Suprapubic skin (tissue), 4 donors: ENCODE measurements at regions not wholly inside any gene's neighbourhood (a gene's known extent, or its start where the extent isn't known, plus 50 kb on each side); places are given as distances from the start of the nearest gene placed in this dataset.

Source experiments
- DNase-seq, 2 donors: peaks; one replicate each; pipeline ENCODE4 v3.0.0-alpha.2; 2019; ENCODE audit warnings: low spot score in 2 of 2
- H3K27ac ChIP-seq: fragments of 200-600 bp; sonication (generic); one replicate; pipeline ENCODE4 v1.5.1; 2019
- H3K27me3 ChIP-seq: fragments of 200-600 bp; sonication (generic); one replicate; pipeline ENCODE4 v1.5.1; 2019
- H3K36me3 ChIP-seq: fragments of 200-600 bp; sonication (generic); one replicate; pipeline ENCODE4 v1.5.1; 2019
- H3K4me1 ChIP-seq: fragments of 200-600 bp; sonication (generic); one replicate; pipeline ENCODE4 v1.5.1; 2019
- H3K4me3 ChIP-seq: fragments of 200-600 bp; sonication (generic); one replicate; pipeline ENCODE4 v1.5.1; 2019; ENCODE audit warnings: mild to moderate bottlenecking
- H3K9me3 ChIP-seq: fragments of 200-600 bp; sonication (generic); one replicate; pipeline ENCODE4 v1.5.1; 2019
- CTCF ChIP-seq, 2 donors: fragments of 200-600 bp in 1 of 2; fragments of 450-650 bp in 1 of 2; sonication (generic) in 1 of 2; IDR thresholded peaks; one replicate each; pipeline ENCODE4 v1.5.1; 2016 to 2019; ENCODE audit warnings: antibody characterized with exemption in 2 of 2, mild to moderate bottlenecking in 1 of 2, moderate library complexity in 1 of 2
- EP300 ChIP-seq: sonication (generic); formaldehyde crosslinking; IDR thresholded peaks from one replicate; pipeline ENCODE4 v1.6.1; 2017; ENCODE audit warnings: antibody characterized with exemption
- POLR2A ChIP-seq, 2 donors: fragments of 450-650 bp; IDR thresholded peaks; one replicate each; pipeline ENCODE4 v1.6.1; 2017; ENCODE audit warnings: antibody characterized with exemption in 2 of 2, mild to moderate bottlenecking in 2 of 2, moderate library complexity in 2 of 2
- POLR2AphosphoS5 ChIP-seq, 3 donors: sonication (generic); formaldehyde crosslinking; IDR thresholded peaks; one replicate each; pipeline ENCODE4 v1.6.1; 2017; ENCODE audit warnings: antibody characterized with exemption in 3 of 3
- WGBS: methylation state at CpG from one replicate; pipeline ENCODE4 v1.1.5; 2018; 5-methylcytosine and 5-hydroxymethylcytosine counted together

GRCh38 chr15:100729461-100729860 is 127.1 kb downstream of the ASB7 start:
- 89% methylated on average over 6 of the region's 6 CpGs for WGBS
- no peaks in the 10 kb centered on the region for H3K9me3 ChIP-seq
- H3K27ac ChIP-seq, result no peak overlapping the region
- H3K36me3 ChIP-seq, result no peaks in the 10 kb centered on the region
- H3K4me1 ChIP-seq, result peaks cover 14% of the 10 kb centered on the region
- no peak for DNase-seq
- TF ChIP-seq CTCF (IDR thresholded peaks at IDR 0.05) (no peak), EP300 (no peak), POLR2A (IDR thresholded peaks at IDR 0.05) (no peak), POLR2AphosphoS5 (IDR thresholded peaks at IDR 0.05) (no peak)
- H3K27me3 ChIP-seq, result no peaks in the 10 kb centered on the region
- no peak overlapping the region for H3K4me3 ChIP-seq

- H3K4me1 ChIP-seq, result peaks cover 14% of the 10 kb centered on the region
- WGBS, result 83% methylated on average over 7 of the region's 7 CpGs
- H3K9me3 ChIP-seq, result no peaks in the 10 kb centered on the region
- H3K4me3 ChIP-seq, result no peak overlapping the region
- TF ChIP-seq POLR2AphosphoS5 (IDR thresholded peaks at IDR 0.05) (no peak), CTCF (IDR thresholded peaks at IDR 0.05) (no peak), EP300 (no peak), POLR2A (IDR thresholded peaks at IDR 0.05) (no peak)
- no peaks in the 10 kb centered on the region for H3K36me3 ChIP-seq
- DNase-seq, result no peak
- no peaks in the 10 kb centered on the region for H3K27me3 ChIP-seq
- no peak overlapping the region for H3K27ac ChIP-seq
These were observed 127.7 kb downstream of the ASB7 start for GRCh38 chr15:100730129-100730528.

GRCh38 chr15:100730655-100731266 is 128.4 kb downstream of the ASB7 start:
- Histone ChIP-seq H3K9me3 (no peaks in the 10 kb centered on the region), H3K27ac (no peak overlapping the region), H3K36me3 (no peaks in the 10 kb centered on the region), H3K4me1 (peaks cover 14% of the 10 kb centered on the region), H3K4me3 (no peak overlapping the region), H3K27me3 (no peaks in the 10 kb centered on the region)
- no peak for TF ChIP-seq POLR2AphosphoS5 (IDR thresholded peaks at IDR 0.05)
- no peak for TF ChIP-seq EP300
- no peak for TF ChIP-seq POLR2A (IDR thresholded peaks at IDR 0.05)
- TF ChIP-seq CTCF (IDR thresholded peaks at IDR 0.05), result no peak
- 94% methylated on average over 7 of the region's 7 CpGs for WGBS
- DNase-seq, result no peak

- Histone ChIP-seq H3K4me3 (no peak overlapping the region), H3K9me3 (no peaks in the 10 kb centered on the region), H3K27me3 (no peaks in the 10 kb centered on the region), H3K27ac (no peak overlapping the region), H3K36me3 (no peaks in the 10 kb centered on the region), H3K4me1 (peaks cover 14% of the 10 kb centered on the region)
- TF ChIP-seq EP300 (no peak), CTCF (IDR thresholded peaks at IDR 0.05) (no peak), POLR2AphosphoS5 (IDR thresholded peaks at IDR 0.05) (no peak), POLR2A (IDR thresholded peaks at IDR 0.05) (no peak)
- WGBS, result 82% methylated on average over 3 of the region's 10 CpGs
- no peak for DNase-seq
These were observed 129.1 kb downstream of the ASB7 start for GRCh38 chr15:100731267-100732152.
